Lung microvascular endothelial cell (primary cell): ENCODE measurements at regions not wholly inside any gene's neighbourhood (a gene's known extent, or its start where the extent isn't known, plus 50 kb on each side); places are given as distances from the start of the nearest gene placed in this dataset.
A peak's percentile ranks its signal among the peaks of the same experiment; 100 is the strongest.

Source experiments
- DNase-seq, 2 donors: peaks; one replicate each; pipeline versions ENCODE4 v3.0.0 to v3.0.0-alpha.2; 2010; ENCODE audit warnings: low read depth in 2 of 2

DNA sequence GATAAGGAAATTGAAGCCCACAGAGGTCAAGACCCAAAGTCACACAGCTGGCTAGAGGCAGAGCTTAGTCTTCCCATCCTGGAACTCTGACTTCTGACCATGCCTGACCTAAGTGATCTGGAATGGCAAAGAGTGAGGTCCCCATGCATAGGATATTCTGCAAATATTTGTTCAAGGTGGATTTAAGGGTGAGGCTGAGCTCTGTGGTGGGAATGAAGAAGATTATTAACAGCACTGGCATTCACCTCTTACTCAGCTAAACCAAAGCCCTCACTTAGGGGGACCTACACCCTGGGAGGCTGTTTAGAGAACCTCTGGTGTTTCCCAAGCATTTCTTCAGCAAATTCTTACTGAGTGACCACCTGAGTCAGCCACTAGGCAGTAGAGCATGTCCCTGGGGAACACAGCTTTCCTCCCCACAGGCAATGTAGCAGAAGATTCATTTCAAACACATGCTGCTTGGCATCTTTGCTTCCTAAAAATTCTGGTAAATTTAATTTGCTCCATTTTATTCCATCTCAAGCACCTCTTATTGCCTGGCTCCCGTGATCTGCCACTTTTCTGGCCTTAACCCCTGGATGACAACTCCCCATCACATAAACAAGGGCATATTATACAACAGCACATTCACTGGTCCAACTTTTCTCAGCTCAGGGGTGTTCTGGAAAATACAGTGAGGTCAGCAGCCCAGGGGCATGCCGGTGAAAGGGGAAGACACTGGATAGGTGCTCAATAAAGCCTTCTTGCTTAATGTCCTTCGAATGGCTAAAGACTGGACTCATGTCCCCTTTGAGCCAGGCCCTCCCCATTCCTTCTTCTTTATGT lies 176.0 kb downstream of the ABHD5 start:
- DNase-seq, result no peak

DNA sequence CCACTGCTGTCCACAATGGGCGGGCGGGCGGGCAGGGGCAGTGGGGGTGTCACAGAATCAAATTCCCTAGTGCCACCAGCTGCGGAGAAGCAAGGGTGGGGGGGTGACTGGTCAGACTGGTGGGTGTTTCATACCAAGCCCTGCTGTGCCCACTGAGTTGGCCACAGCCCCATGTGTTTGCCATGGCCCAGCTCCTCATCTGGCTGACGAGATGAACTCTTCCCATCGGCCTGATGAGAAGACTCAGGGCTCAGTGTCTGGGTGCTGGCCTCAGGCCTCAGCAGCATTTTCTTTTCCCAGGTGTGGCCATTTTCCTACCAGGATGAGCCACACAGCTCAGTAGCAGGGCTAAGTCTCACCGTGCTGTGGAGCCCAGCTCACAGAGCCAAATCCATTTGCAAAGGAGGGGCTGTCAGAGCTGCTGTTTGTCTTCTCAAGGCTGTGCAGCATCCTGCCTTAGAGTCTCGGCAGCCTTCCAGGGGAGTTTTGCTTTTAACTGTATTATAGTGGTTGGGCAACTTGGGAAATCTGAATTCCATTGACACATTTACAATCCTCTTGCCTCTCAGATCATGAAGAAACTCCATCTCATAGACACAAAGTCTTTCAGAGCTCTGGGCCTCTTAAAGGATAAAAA lies 176.8 kb downstream of the ABHD5 start:
- DNase-seq, result peak in 1 of 2 donors; percentile 27

DNA sequence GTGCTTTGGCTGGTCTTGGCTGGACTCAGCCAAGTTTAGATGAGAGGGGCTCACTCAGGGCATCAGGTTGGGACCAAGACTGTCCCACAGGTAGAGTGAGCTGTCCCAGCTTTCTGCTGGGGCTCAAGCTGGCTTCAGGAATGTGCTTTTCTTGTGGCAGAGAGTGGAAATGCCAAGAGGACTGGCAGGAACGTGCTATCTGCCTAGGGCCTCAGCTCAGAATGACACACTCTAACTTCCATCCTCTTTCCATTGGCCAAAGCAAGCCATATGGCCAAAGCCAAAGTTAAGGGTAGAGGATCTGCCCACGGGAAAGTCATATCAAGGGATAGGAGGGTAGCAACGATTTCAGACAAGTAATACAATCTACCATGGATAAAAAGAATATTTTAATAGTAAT lies 178.8 kb downstream of the ABHD5 start:
- no peak for DNase-seq

DNA sequence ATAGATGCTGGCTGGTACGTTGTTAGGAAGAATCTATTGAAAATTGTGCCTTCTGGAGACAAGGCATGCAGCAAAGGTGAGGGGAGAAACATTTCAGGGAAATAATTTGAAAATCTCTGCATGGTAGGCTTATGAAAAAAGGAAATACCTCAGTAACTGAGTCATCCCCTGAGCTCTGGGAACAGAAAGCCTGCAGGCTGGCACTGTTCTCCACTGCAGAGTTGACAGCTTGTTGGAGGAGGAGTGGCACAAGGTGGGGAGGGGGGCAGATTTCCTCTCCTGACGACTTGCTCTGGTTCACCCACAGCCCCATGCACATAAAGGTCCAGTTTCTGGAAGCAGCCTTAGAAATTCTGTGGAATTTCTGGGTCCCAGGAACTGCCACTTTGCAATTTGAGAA lies 179.4 kb downstream of the ABHD5 start:
- DNase-seq, result peak; percentile 50 to 73

DNA sequence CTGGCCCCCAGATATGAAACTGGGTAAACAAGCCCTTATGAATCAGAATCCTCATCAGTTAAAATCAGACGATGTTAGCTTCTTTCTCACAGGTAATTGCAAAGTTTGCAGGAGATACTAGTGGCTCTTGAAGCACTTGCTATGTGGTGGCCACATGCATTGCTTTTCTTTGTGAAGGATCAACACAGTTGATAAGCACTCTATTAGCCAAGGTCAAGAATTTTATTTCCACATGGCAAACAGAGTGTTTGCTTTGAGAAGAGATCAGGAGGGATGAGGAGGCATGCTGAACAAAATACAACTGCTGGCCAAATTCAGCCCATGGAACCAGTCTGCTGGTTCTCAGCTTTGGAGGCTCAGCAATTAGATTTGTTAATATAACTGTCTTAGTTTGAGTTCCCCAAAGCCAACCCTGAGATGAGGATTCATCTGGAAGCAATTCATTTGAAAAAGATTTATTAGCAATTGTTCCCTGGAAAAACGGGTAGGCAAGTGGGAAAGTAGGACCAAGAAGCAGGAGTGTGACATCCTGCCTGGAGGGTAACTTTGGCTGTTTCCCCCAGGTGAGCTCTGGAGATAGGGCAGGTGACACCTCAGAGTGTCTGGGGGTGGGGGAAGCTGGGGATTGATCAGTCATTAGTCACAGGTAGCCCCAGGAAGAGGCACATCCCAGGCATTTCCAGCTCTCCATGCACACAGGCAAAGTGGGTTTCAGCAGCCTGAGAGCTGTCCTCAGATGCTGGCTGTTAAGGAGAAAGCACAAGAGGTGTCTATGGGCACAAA lies 180.3 kb downstream of the ABHD5 start:
- DNase-seq, result no peak

DNA sequence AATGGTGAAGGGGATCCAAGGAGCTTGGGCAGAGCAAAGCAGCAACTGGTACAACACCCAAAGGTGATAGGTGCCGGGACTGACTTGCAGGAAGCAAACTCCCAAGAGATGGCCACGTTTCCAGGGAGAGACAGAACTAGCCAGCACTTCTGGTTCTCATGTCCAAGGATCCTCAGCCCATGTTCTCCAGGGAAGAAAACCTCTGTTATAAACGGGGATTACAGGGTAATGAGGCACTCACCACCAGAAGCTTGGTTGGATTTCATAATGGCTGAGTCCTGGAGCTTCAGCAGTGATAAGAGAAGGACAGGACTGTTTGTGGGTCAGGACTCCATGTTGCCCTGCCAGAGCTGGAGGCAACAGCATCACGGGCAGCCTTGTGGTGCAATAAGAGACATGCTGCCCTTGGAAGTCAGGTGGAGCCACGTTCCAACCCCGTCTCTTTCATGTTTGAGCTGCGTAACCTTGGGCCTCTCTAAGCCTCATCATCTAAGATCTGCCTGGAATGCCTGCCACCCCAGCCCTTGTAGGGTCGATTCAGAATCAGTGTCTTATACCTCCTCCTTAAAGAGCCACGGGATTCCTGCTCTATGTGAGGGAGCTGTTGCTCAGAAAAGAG lies 181.0 kb downstream of the ABHD5 start:
- DNase-seq, result peak in 1 of 2 donors; percentile 5

DNA sequence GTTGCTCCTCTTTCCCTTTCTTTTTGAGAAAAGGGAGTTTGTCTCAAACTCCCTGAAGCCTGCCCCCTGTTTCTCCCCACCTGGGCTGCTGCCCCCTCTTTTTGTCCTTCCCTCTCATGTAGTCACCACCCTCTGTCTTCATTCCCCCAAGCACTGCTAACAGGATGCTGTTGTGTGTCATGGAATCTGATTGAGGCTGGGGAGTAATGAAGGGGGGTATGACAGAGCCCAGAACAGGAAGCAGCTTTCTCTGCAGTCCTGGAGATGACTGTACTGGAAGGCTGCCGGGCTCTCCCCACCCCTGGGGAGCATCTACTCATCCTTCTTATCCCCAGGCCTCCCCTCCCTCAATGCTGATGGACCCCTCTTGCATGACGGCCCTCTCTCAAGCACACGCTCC lies 181.6 kb downstream of the ABHD5 start:
- peak; percentile 56 to 93 for DNase-seq

DNA sequence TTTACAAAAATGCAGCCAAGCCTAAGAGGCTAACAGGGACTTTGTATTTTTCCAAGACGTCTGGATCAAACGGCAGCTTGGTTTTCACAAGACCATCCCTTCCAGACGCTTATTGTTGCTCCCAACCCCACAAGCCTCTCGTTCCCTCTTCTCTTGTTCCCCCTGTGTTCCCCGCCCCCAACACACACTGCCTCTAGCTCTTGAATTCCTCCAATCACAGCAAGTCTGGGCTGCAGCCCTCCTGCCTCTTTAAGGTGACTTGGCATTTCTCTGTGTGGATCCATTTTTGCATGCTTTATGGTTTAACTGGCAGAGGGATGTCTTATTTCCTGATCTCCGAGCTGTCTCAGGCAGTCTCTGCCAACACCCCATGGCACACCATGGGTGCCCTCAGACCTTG lies 182.2 kb downstream of the ABHD5 start:
- DNase-seq, result peak in 1 of 2 donors; percentile 32

DNA sequence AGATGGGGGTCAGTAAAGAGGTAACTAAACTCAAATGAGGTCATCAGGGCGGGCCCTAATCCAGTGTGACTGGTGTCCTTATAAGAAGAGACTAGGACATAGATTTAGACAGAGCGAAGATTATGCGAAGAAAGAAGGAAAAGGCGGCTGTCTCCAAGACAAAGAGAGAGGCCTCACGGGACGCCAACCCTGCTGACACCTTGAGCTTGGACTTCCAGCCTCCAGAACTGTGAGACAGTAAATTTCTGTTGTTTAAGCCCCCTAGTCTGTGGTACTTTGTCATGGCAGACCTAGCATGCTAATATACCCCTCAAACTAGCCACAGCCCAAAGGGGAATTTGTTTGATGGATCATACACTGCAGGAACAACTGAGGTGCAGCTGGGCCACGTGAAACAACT lies 183.0 kb downstream of the ABHD5 start:
- DNase-seq, result no peak

DNA sequence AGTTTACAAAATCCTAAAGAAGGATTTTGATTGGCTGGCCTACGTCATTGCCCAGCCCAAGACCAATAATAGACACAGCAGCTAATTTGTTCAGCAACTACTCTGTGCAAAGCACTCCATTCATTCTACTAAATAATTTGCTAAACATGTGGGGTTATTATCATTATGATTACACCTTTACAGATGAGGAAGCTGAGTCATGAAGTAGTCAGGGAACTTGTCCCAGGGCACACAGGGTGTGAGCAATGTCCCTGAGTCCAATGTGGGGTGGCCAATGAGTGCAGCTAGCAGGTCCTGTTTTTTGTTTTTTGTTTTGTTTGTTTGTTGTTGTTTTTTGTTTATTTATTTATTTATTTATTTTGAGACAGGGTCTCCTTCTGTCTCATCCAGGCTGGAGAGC lies 183.6 kb downstream of the ABHD5 start:
- DNase-seq, result no peak

DNA sequence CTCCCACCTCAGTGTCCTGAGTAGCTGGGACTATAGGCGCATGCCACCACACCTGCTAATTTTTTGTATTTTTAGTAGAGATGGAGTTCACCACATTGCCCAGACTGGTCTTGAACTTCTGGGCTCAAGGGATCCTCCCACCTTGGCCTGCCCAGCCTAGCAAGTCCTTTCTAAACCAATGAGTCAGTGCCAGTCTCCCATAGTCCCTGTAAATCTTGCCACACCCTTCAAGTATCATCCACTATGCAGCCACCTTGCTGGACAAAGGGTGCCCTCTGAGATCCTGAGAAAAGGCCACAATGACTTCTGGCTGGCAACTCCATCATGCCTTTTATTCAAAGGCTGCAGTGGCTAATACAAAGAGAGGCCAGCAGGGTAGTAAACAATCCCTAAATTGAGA lies 184.0 kb downstream of the ABHD5 start:
- DNase-seq, result no peak

DNA sequence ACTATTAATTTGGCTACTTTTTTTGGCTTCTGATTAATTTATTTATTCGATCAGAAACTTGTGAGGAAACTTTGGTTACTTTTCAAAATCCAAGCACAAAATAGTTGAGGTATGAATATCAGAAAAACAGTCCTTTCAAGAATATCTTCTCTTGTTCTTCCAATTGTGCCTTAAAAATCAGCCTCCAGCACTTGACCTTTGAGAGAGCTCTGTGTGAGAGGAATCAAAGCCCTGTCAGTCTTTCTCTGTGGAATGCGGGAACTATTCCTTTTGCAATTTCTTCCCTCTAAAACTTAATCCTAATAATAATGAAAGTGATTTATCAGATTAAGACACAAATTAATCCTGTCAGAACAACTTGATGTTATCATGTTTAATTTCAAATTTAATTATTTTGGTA lies 185.9 kb downstream of the ABHD5 start:
- no peak for DNase-seq

DNA sequence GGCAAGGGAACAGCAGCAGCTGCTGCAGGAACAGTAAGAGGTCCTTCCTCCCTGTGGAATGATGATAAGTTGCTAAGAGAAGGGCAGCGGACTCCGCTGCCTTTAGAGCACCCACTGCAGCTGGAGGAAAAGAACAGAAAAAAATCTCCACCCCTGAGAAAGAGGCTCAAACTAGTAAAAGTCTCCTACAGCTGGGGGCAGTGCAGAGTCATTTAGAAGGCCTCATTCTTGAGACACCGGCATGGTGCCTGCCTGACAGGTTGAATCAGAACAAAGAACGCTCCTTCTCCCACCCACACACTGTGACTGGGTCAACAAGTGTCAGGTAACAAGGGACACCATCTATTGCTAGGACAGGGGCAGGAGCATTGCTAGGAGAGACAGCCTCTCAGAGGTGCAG lies 188.4 kb downstream of the ABHD5 start:
- DNase-seq, result peak in 1 of 2 donors; percentile 14

DNA sequence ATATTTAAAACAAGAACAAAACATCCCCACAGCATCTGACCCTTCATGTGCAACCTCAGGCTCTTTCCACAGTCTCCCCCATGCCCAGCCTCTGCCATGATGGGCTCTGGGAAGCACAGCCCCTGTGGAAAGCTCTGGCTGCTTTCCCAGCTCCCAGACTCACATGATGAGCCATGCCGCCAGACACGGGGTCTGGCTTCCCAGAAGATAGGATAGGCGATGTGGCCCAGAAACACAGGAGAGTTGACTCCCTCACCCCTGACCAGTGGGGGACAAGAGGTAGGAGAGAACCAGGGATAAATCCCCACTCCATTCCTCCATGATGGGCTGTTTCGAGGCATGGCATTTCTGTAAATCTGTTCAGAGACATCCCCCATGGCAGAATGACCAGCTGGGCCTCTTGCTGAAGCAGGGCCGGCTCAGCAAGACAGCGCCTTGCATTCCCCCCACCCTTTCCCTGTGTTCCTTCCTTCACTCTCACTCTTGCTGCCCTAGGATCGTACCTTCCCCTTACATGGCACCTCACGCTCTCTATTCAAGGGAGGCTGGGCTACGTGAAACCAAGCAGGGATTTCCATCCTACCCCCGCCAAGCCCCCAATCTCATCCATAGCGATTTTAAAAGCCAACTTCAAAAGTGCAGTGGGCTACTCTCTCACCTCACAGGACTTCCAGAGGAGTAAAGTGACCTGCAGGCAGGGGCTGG lies 192.4 kb downstream of the ABHD5 start:
- no peak for DNase-seq

DNA sequence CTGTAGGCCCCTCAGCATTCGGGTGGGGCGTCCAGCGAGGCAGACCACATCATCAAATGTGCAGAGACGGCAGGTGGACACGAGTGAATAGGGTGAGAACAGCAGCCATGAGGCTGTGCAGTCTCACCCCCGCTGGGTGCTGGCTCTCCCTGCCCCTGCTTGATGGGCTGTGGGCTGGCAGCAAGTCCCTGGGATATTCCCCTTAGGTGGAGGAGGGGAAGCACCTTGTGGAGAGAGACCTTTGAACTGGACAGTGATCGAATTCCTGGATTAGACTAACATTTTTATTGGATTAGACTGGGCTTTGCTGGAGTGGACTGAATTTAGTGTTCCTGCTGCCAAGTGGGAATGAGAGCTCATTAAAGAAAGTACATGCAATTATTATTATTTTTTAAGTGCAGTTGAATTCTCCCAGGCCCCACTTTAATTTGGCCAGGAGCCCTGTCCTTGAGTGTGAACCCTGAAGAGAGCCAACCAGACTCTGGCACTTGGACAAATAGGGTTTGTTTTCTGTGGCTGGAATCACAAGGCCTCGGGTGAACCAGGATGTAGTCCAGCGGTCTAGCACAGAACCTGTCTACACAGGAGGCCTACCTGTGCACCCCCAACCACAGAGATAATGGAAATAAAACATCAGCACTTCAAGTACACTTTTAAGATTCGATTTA lies 193.1 kb downstream of the ABHD5 start:
- DNase-seq, result no peak

DNA sequence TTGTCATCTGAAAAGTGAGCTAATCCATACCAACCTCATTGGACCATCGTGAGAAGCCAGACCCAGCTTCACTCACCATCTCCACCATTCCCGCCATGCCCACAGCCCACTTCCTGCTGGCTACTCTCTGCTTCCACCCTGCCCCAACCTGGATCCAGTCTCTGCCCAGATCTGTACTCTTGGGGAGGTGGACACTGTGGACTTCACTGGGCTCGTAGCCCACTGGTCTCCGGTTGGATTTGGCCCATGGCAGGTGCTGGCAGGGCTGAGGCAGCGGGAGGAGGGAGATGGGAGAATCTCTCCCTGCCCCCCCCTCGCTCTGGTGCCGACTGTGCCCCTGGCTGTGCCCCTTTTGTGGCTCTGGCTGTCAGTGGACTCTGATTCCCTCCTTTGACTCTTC lies 193.8 kb downstream of the ABHD5 start:
- DNase-seq, result no peak

DNA sequence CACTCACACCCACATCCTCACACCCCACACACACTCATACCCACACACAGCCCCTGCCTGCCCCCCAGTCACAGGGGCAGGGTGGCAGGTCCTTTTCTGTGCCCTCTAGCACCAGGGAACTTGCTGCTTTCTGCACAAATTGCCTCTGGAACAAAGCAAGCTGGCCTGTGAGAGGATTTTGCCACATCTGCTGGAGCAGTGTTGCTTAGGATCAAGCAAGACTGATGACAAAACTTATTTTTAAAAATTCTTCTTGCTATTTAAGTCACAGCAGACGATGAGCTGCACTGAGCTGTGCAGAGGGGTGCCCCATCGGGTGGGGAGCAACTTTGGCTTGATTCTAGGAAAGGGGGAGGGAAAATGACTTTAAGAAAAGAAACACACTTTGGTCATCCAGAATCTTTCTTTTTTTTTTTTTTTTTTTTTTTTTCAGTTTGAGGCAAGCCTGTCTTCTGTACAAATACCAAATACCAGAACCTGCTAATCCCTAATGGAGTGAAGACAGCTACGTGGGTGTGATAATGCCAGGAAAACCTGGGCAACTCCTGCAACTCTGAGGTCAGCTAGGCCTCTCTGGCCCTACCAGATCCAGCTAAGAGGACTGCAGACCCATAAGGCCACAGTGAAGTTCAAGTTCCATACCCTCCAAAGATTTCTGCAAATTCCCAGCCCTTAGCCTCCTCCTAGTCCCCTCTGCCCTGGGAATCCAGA lies 195.3 kb downstream of the ABHD5 start:
- DNase-seq, result no peak

DNA sequence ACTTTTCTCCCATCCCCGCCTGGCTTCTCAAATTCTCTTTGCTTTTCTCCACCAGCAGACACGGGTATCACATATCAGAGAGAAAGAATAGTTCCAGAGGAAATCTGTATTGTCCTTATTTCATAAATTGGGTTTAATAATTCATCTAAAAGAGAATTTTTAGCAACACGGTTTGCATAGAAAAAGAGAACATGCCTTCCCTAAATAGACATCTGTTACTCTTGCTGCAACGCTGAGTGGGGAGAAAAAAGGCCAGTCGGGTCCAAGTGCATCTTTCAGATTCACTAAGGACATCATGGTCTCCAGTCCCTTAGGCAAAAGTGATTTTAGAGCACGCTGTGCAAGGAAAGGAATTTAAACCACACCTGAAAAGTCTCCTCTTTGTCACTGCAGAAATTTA lies 201.3 kb downstream of the ABHD5 start:
- DNase-seq, result no peak

DNA sequence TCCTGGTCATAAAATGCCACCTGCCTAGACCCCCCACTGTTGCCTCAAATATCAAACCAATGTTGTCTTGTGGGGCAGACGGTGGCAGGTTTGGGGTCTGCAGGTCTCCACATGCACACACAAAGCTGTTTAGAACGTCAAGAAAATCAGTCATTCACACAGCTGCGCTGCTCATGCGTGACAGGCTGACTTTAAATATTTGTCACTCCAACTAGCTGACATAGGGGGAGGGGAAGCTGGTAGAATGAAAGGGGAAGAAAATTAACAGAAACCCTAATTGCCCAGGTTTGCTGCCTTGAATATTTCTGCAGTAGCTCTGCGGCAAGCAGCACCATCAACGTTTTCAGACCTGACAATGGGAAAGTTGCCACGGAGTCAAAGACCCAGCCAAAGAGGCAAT lies 201.8 kb downstream of the ABHD5 start:
- no peak for DNase-seq

DNA sequence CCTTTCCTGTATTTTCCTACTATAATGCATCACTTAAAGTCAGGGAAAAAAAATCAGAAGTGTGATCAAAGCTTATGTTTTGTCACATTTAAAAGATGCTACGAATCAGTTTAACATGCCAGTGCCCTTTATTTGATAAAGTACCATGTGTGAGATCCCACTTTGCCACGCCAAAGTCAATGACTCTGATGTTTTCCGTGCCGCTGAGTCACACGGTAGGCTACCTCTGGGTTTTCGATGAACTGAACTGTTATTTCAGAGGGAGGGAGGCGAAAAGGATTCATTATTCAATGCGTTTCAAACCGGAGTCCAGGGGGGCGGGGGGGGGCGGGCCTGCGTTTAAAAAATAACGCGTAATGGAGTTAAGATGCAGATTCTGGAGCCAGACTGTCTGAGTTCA lies 203.0 kb downstream of the ABHD5 start:
- DNase-seq, result peak; percentile 3 to 32
